ENCODE measurements at regions not wholly inside any gene's neighbourhood (a gene's known extent, or its start where the extent isn't known, plus 50 kb on each side); places are given as distances from the start of the nearest gene placed in this dataset.

- TF ChIP-seq, protein P1, sequence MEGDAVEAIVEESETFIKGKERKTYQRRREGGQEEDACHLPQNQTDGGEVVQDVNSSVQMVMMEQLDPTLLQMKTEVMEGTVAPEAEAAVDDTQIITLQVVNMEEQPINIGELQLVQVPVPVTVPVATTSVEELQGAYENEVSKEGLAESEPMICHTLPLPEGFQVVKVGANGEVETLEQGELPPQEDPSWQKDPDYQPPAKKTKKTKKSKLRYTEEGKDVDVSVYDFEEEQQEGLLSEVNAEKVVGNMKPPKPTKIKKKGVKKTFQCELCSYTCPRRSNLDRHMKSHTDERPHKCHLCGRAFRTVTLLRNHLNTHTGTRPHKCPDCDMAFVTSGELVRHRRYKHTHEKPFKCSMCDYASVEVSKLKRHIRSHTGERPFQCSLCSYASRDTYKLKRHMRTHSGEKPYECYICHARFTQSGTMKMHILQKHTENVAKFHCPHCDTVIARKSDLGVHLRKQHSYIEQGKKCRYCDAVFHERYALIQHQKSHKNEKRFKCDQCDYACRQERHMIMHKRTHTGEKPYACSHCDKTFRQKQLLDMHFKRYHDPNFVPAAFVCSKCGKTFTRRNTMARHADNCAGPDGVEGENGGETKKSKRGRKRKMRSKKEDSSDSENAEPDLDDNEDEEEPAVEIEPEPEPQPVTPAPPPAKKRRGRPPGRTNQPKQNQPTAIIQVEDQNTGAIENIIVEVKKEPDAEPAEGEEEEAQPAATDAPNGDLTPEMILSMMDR (IDR thresholded peaks at IDR 0.05; ENCODE audit: low read length) = no peak
- TF ChIP-seq EZH2 (optimal IDR thresholded peaks at IDR 0.05; ENCODE audit: low read depth, low read length) = no peak
Measured at GRCh38 chr6:147015674-147016073, 188.5 kb upstream of the STXBP5 start.

All from MM.1S (cell line).